Breast epithelium (tissue), 4 donors: ENCODE measurements at regions not wholly inside any gene's neighbourhood (a gene's known extent, or its start where the extent isn't known, plus 50 kb on each side); places are given as distances from the start of the nearest gene placed in this dataset.

Experiments used
- DNase-seq, 2 donors: peaks; one replicate each; pipeline ENCODE4 v3.0.0-alpha.2; 2019; ENCODE audit warnings: low spot score in 2 of 2
- H3K27ac ChIP-seq, 2 donors: fragments of 200-600 bp; sonication (generic) in 1 of 2; one replicate each; pipeline ENCODE4 v1.5.1; 2016 to 2019; ENCODE audit warnings: mild to moderate bottlenecking in 1 of 2
- H3K27me3 ChIP-seq, 2 donors: fragments of 200-600 bp; sonication (generic) in 1 of 2; one replicate each; pipeline versions ENCODE4 v1.5.1 to v1.6.0; 2017 to 2019; ENCODE audit warnings: control low read depth in 1 of 2, mild to moderate bottlenecking in 1 of 2
- H3K36me3 ChIP-seq: fragments of 200-600 bp; one replicate; pipeline ENCODE4 v1.5.1; 2019
- H3K4me1 ChIP-seq, 2 donors: fragments of 200-600 bp; sonication (generic); one replicate each; pipeline ENCODE4 v1.5.1; 2016 to 2019; ENCODE audit warnings: control low read depth in 1 of 2
- H3K4me3 ChIP-seq, 3 donors: fragments of 200-600 bp; sonication (generic); 1 replicate in 2 of 3; 2 replicates in 1 of 3; pipeline ENCODE4 v1.5.1; 2016 to 2019; ENCODE audit warnings: mild to moderate bottlenecking in 3 of 3, moderate library complexity in 2 of 3
- H3K9me3 ChIP-seq, 2 donors: fragments of 200-600 bp; sonication (generic) in 1 of 2; one replicate each; pipeline ENCODE4 v1.5.1; 2016 to 2019; ENCODE audit warnings: control low read depth in 1 of 2
- POLR2A ChIP-seq: fragments of 450-650 bp; IDR thresholded peaks from one replicate; pipeline ENCODE4 v1.6.1; 2016; ENCODE audit warnings: antibody characterized with exemption, mild to moderate bottlenecking, moderate library complexity
- POLR2AphosphoS5 ChIP-seq, 3 donors: sonication (generic); formaldehyde crosslinking; IDR thresholded peaks; one replicate each; pipeline ENCODE4 v1.6.1; 2017; ENCODE audit warnings: antibody characterized with exemption in 3 of 3
- intact Hi-C: fragments of 100-400 bp; cut with DNase I; formaldehyde crosslinking; loops from one replicate; pipeline ENCODE4 v1.15.1; 2023; ENCODE audit warnings: low total_unique reads
- TF ChIP-seq, protein P1 (sequence below), 3 donors: fragments of 450-650 bp; IDR thresholded peaks; one replicate each; pipeline ENCODE4 v1.5.1; 2016 to 2017; ENCODE audit warnings: antibody characterized with exemption in 3 of 3, mild to moderate bottlenecking in 3 of 3, moderate library complexity in 3 of 3

- Histone ChIP-seq H3K9me3 (no peaks in the 10 kb centered on the region), H3K4me1 (no peaks in the 10 kb centered on the region), H3K36me3 (no peaks in the 10 kb centered on the region), H3K27me3 (no peaks in the 10 kb centered on the region), H3K4me3 (no peak overlapping the region), H3K27ac (no peak overlapping the region)
- TF ChIP-seq, protein P1, sequence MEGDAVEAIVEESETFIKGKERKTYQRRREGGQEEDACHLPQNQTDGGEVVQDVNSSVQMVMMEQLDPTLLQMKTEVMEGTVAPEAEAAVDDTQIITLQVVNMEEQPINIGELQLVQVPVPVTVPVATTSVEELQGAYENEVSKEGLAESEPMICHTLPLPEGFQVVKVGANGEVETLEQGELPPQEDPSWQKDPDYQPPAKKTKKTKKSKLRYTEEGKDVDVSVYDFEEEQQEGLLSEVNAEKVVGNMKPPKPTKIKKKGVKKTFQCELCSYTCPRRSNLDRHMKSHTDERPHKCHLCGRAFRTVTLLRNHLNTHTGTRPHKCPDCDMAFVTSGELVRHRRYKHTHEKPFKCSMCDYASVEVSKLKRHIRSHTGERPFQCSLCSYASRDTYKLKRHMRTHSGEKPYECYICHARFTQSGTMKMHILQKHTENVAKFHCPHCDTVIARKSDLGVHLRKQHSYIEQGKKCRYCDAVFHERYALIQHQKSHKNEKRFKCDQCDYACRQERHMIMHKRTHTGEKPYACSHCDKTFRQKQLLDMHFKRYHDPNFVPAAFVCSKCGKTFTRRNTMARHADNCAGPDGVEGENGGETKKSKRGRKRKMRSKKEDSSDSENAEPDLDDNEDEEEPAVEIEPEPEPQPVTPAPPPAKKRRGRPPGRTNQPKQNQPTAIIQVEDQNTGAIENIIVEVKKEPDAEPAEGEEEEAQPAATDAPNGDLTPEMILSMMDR (IDR thresholded peaks at IDR 0.05): no peak
- TF ChIP-seq POLR2AphosphoS5 (IDR thresholded peaks at IDR 0.05) (no peak), POLR2A (no peak)
- intact Hi-C loops: no loop called here
- no peak for DNase-seq
Measured at GRCh38 chr2:729376-729861, 52.2 kb upstream of the TMEM18 start.

GRCh38 chr2:728165-728564 lies 51.0 kb upstream of the TMEM18 start:
- TF ChIP-seq, protein P1 (IDR thresholded peaks at IDR 0.05): no peak
- TF ChIP-seq POLR2A (no peak), POLR2AphosphoS5 (IDR thresholded peaks at IDR 0.05) (no peak)
- no peak for DNase-seq
- Histone ChIP-seq H3K4me3 (no peak overlapping the region), H3K27ac (no peak overlapping the region), H3K27me3 (no peaks in the 10 kb centered on the region), H3K36me3 (no peaks in the 10 kb centered on the region), H3K4me1 (no peaks in the 10 kb centered on the region), H3K9me3 (no peaks in the 10 kb centered on the region)
- intact Hi-C loops: no loop called here

- no peaks in the 10 kb centered on the region for H3K4me1 ChIP-seq
- DNase-seq: no peak
- no peaks in the 10 kb centered on the region for H3K36me3 ChIP-seq
- H3K27ac ChIP-seq: no peak overlapping the region
- no peaks in the 10 kb centered on the region for H3K27me3 ChIP-seq
- no peaks in the 10 kb centered on the region for H3K9me3 ChIP-seq
- no peak overlapping the region for H3K4me3 ChIP-seq
- intact Hi-C loops: no loop called here
- no peak for TF ChIP-seq POLR2AphosphoS5 (IDR thresholded peaks at IDR 0.05)
- TF ChIP-seq, protein P1 (IDR thresholded peaks at IDR 0.05): no peak
- TF ChIP-seq POLR2A: no peak
Measured at GRCh38 chr2:727071-727470, 49.9 kb upstream of the TMEM18 start.
